H1 (cell line): ENCODE measurements at regions not wholly inside any gene's neighbourhood (a gene's known extent, or its start where the extent isn't known, plus 50 kb on each side); places are given as distances from the start of the nearest gene placed in this dataset.

Experiments used
- CTCF ChIA-PET: fragments of 300-600 bp; sonication (Branson Sonifier 250); formaldehyde crosslinking; loops from one replicate; lab custom pipeline; 2021; ENCODE audit not compliant: partially characterized antibody; lab: Charles Lee
- POLR2A ChIA-PET: fragments of 300-600 bp; sonication (Branson Sonifier 250); formaldehyde crosslinking; loops from one replicate; lab custom pipeline; 2021; ENCODE audit warnings: inconsistent platforms; ENCODE audit not compliant: partially characterized antibody; lab: Charles Lee
- DNase-seq, 2 experiments: peaks; one replicate each; pipeline versions ENCODE4 v3.0.0 to v3.0.0-alpha.2; 2010 to 2022; ENCODE audit warnings: low spot score in 2 of 2, low read depth in 1 of 2, mixed read lengths in 1 of 2
- FAIRE-seq: peaks from 2 replicates; lab custom pipeline; 2011; peaks lifted over from hg19 to GRCh38; lab: Jason Lieb, UNC
- H2AFZ ChIP-seq: 2 replicates; pipeline ENCODE4 v1.8.1; 2012; ENCODE audit warnings: low read length, inconsistent platforms
- H2AK5ac ChIP-seq: 2 replicates; pipeline ENCODE4 v1.6.1; 2013; ENCODE audit warnings: low read depth, low read length
- H2BK120ac ChIP-seq: replicated peaks from 2 replicates; pipeline ENCODE3; 2013; ENCODE audit warnings: low read depth, low read length, inconsistent platforms
- H2BK12ac ChIP-seq: 2 replicates; pipeline ENCODE4 v1.6.1; 2013; ENCODE audit warnings: low read depth, low read length
- H2BK15ac ChIP-seq: 2 replicates; pipeline ENCODE4 v1.6.1; 2013; ENCODE audit warnings: low read length
- H2BK20ac ChIP-seq: 2 replicates; pipeline ENCODE4 v1.6.1; 2013; ENCODE audit warnings: low read length
- H2BK5ac ChIP-seq: 2 replicates; pipeline ENCODE4 v1.6.1; 2013; ENCODE audit warnings: low read depth, low read length
- H3K14ac ChIP-seq: 2 replicates; pipeline ENCODE4 v1.6.1; 2013; ENCODE audit warnings: inconsistent platforms; ENCODE audit not compliant: insufficient read length
- H3K18ac ChIP-seq: 2 replicates; pipeline ENCODE4 v1.6.1; 2013; ENCODE audit warnings: low read length; ENCODE audit errors: extremely low read depth
- H3K23ac ChIP-seq: 2 replicates; pipeline ENCODE4 v1.6.1; 2013; ENCODE audit warnings: inconsistent platforms; ENCODE audit not compliant: insufficient read length
- H3K23me2 ChIP-seq: 2 replicates; pipeline ENCODE4 v1.6.1; 2013; ENCODE audit warnings: low read depth, low read length
- H3K27ac ChIP-seq: 2 replicates; pipeline ENCODE4 v1.6.1; 2011; ENCODE audit warnings: low read depth, low read length, inconsistent platforms
- H3K27me3 ChIP-seq, 4 experiments: replicated peaks in 1 of 4; 1 replicate in 1 of 4; 2 replicates in 3 of 4; pipeline versions ENCODE4 v1.6.1 to v1.8.1; 2011 to 2013; ENCODE audit warnings: low read length in 3 of 4, mild to moderate bottlenecking in 3 of 4, inconsistent platforms in 2 of 4, mixed read lengths in 2 of 4, moderate library complexity in 1 of 4; ENCODE audit not compliant: control insufficient read depth in 3 of 4, insufficient read depth in 3 of 4; ENCODE audit errors: extremely low read depth in 1 of 4
- H3K36me3 ChIP-seq, 4 experiments: 2 replicates each; pipeline versions ENCODE4 v1.6.1 to v1.8.1; 2011 to 2013; ENCODE audit warnings: mild to moderate bottlenecking in 4 of 4, low read length in 3 of 4, moderate library complexity in 2 of 4, control low read depth in 1 of 4, inconsistent platforms in 1 of 4; ENCODE audit not compliant: insufficient read depth in 4 of 4, control insufficient read depth in 2 of 4
- H3K4ac ChIP-seq: replicated peaks from 2 replicates; pipeline ENCODE3; 2013; ENCODE audit warnings: low read length, low read depth, mixed read lengths, inconsistent platforms; ENCODE audit not compliant: insufficient read length
- H3K4me1 ChIP-seq, 4 experiments: replicated peaks in 1 of 4; 1 replicate in 1 of 4; 2 replicates in 3 of 4; pipeline versions ENCODE4 v1.6.1 to v1.8.1; 2011 to 2013; ENCODE audit warnings: low read length in 3 of 4, inconsistent platforms in 2 of 4, mixed read lengths in 1 of 4; ENCODE audit not compliant: insufficient read depth in 4 of 4, control insufficient read depth in 3 of 4
- H3K4me2 ChIP-seq, 2 experiments: 2 replicates each; pipeline versions ENCODE4 v1.6.1 to v1.8.1; 2011 to 2013; ENCODE audit warnings: low read depth in 2 of 2, low read length in 2 of 2, control low read depth in 1 of 2, inconsistent platforms in 1 of 2, mild to moderate bottlenecking in 1 of 2; ENCODE audit not compliant: insufficient read depth in 1 of 2
- H3K4me3 ChIP-seq, 4 experiments: fragments of 200-600, 300-600 bp in 1 of 4; sonication (generic), shearing (Covaris generic), sonication (Bioruptor Twin) in 1 of 4; 2 replicates each; pipeline versions ENCODE4 v1.5.1 to v1.8.1; 2011 to 2016; ENCODE audit warnings: low read length in 4 of 4, low read depth in 3 of 4, control low read depth in 2 of 4, inconsistent platforms in 2 of 4, mild to moderate bottlenecking in 2 of 4, mixed read lengths in 1 of 4, moderate library complexity in 1 of 4; ENCODE audit not compliant: insufficient read depth in 2 of 4; ENCODE audit errors: extremely low read depth in 1 of 4
- H3K56ac ChIP-seq: replicated peaks from 2 replicates; pipeline ENCODE3; 2013; ENCODE audit warnings: low read depth, mild to moderate bottlenecking, mixed read lengths, low read length, inconsistent platforms; ENCODE audit not compliant: insufficient read length
- H3K79me1 ChIP-seq: 2 replicates; pipeline ENCODE4 v1.6.1; 2013; ENCODE audit warnings: low read depth, low read length, control low read depth
- H3K79me2 ChIP-seq, 2 experiments: 2 replicates each; pipeline versions ENCODE4 v1.6.1 to v1.8.1; 2012 to 2013; ENCODE audit warnings: low read length in 2 of 2, mild to moderate bottlenecking in 2 of 2, inconsistent platforms in 1 of 2; ENCODE audit not compliant: insufficient read depth in 2 of 2, control insufficient read depth in 1 of 2
- H3K9ac ChIP-seq, 4 experiments: replicated peaks in 1 of 4; 1 replicate in 1 of 4; 2 replicates in 3 of 4; pipeline versions ENCODE4 v1.6.1 to v1.8.1; 2011 to 2013; ENCODE audit warnings: low read depth in 3 of 4, low read length in 3 of 4, control low read depth in 2 of 4, mild to moderate bottlenecking in 2 of 4, moderate library complexity in 2 of 4, inconsistent platforms in 1 of 4; ENCODE audit errors: extremely low read depth in 1 of 4
- H3K9me3 ChIP-seq, 2 experiments: 2 replicates each; pipeline versions ENCODE4 v1.6.1 to v1.8.1; 2012 to 2013; ENCODE audit warnings: mild to moderate bottlenecking in 2 of 2, moderate library complexity in 2 of 2, control low read depth in 1 of 2, inconsistent platforms in 1 of 2, low read depth in 1 of 2, low read length in 1 of 2, mixed read lengths in 1 of 2; ENCODE audit not compliant: insufficient read depth in 2 of 2
- H4K20me1 ChIP-seq, 2 experiments: replicated peaks in 1 of 2; 2 replicates each; pipeline versions ENCODE3 to v1.8.1; 2011 to 2013; ENCODE audit warnings: inconsistent platforms in 2 of 2, low read length in 2 of 2, mild to moderate bottlenecking in 1 of 2; ENCODE audit not compliant: insufficient read depth in 2 of 2, control insufficient read depth in 1 of 2
- H4K5ac ChIP-seq: 2 replicates; pipeline ENCODE4 v1.6.1; 2013; ENCODE audit warnings: low read length, low read depth, mixed read lengths, inconsistent platforms; ENCODE audit not compliant: insufficient read length
- H4K8ac ChIP-seq: 2 replicates; pipeline ENCODE4 v1.8.0; 2013; ENCODE audit warnings: mild to moderate bottlenecking, moderate library complexity, low read length, inconsistent platforms; ENCODE audit not compliant: insufficient read depth; ENCODE audit errors: extremely low read depth
- H4K91ac ChIP-seq: replicated peaks from 2 replicates; pipeline ENCODE3; 2013; ENCODE audit warnings: low read length, mixed read lengths, inconsistent platforms; ENCODE audit not compliant: insufficient read length
- EGR1 ChIP-seq: IDR thresholded peaks from 2 replicates; pipeline ENCODE4 v1.6.1; 2011; ENCODE audit warnings: low read depth, low read length, borderline replicate concordance
- HDAC2 ChIP-seq, 2 experiments: fragments of 300-600 bp in 1 of 2; sonication (generic) in 1 of 2; IDR thresholded peaks; 2 replicates each; pipeline ENCODE4 v1.6.1; 2011 to 2012; ENCODE audit warnings: low read depth in 2 of 2, low read length in 2 of 2, mild to moderate bottlenecking in 2 of 2, moderate library complexity in 2 of 2, borderline replicate concordance in 1 of 2, inconsistent platforms in 1 of 2
- JUND ChIP-seq: IDR thresholded peaks from 2 replicates; pipeline ENCODE4 v1.6.1; 2011; ENCODE audit warnings: mild to moderate bottlenecking, improper control_type of control experiment, low read length
- PHF8 ChIP-seq: fragments of 200-600 bp; sonication (generic); conservative IDR thresholded peaks from 2 replicates; pipeline ENCODE4 v1.7.1; 2012; ENCODE audit warnings: low read depth, mild to moderate bottlenecking, inconsistent platforms, low read length, moderate library complexity
- POLR2A ChIP-seq, 2 experiments: IDR thresholded peaks; 1 replicate in 1 of 2; 2 replicates in 1 of 2; pipeline ENCODE4 v1.6.1; 2011; ENCODE audit warnings: low read depth in 2 of 2, low read length in 2 of 2, mild to moderate bottlenecking in 2 of 2; ENCODE audit errors: control extremely low read depth in 1 of 2
- POLR2AphosphoS5 ChIP-seq: IDR thresholded peaks from 2 replicates; pipeline ENCODE4 v1.6.1; 2011; ENCODE audit warnings: low read depth, low read length
- RFX5 ChIP-seq: IDR thresholded peaks from 2 replicates; pipeline ENCODE4 v1.6.1; 2011; ENCODE audit warnings: low read depth, low read length, improper control_type of control experiment, borderline replicate concordance
- SP2 ChIP-seq: IDR thresholded peaks from 2 replicates; pipeline ENCODE4 v1.6.1; 2012; ENCODE audit warnings: mild to moderate bottlenecking, low read length, inconsistent platforms
- SP4 ChIP-seq: IDR thresholded peaks from 2 replicates; pipeline ENCODE4 v1.6.1; 2012; ENCODE audit warnings: low read length, inconsistent platforms
- WGBS, 2 experiments: shearing (Covaris generic) in 1 of 2; methylation state at CpG; one replicate each; pipeline versions ENCODE4 v1.1.6 to v1.1.7; 2013 to 2015; ENCODE audit warnings: low lambda C conversion rate in 2 of 2, mixed read lengths in 2 of 2, inconsistent platforms in 1 of 2, low coverage in 1 of 2, missing lambda C conversion rate in 1 of 2; ENCODE audit not compliant: insufficient replicate concordance in 2 of 2, insufficient coverage in 1 of 2, insufficient read length in 1 of 2; ENCODE audit errors: extremely low coverage in 1 of 2, missing lambda C conversion rate in 1 of 2; 5-methylcytosine and 5-hydroxymethylcytosine counted together
- TF ChIP-seq, protein P1 (sequence below): IDR thresholded peaks from 2 replicates; pipeline ENCODE4 v1.6.1; 2012; ENCODE audit warnings: inconsistent platforms

DNA sequence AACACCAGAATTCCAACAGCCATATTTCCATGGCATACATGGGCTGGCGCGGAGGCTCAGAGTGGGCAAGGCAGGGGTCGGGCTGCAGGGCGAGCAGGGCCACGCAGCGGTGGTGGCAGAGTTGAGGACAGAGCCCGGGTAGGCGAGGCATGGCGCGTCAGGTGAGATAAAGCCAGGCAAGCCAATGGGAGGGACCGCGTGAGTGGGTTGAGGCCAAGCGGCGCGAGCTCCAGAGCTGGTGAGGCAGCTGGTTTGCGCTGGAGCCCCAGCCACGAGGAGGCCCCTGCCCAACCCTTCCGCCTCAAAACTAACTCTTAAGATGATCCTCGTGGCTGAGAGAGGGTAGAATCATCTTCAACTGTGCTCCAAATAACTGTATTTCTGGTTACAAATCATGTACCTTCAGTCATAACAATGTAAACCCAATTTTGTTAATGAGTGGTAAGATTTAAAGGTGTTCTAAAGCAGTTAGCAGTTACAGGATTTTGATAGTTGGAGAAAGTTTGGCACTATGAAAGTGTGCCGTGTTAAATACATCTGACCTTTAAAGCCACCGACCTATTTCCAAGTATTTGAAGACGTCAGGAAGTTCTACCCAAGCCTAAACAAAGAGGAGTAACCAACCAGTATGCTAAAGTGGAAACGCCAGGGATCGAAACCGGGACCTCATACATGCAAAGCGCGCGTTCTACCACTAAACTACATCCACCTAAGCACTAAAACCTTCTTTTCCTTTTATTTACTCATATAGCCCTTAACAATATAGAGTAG is 107.9 kb downstream of the GPX5 start:
- H3K4me3 ChIP-seq = peak overlapping the region; percentile 16 to 90 (median 76); a peak in 5 of 8 replicates
- TF ChIP-seq HDAC2 (IDR thresholded peaks at IDR 0.05; ENCODE audit: borderline replicate concordance in 1 of 2, low read depth in 2 of 2, low read length in 2 of 2) = no peak
- peak; percentile 43; the same call in 1 of the 2 replicates for TF ChIP-seq SP4
- TF ChIP-seq JUND = no peak
- 0 out of 2 replicates have a peak, but pooled peaks have one; percentile 30 for TF ChIP-seq PHF8
- no peak for TF ChIP-seq POLR2AphosphoS5
- TF ChIP-seq RFX5 = no peak
- no peak for TF ChIP-seq EGR1
- no peak; a peak in 1 of 3 replicates for TF ChIP-seq POLR2A (IDR thresholded peaks at IDR 0.05; ENCODE audit: control extremely low read depth in 1 of 2, low read depth in 2 of 2, low read length in 2 of 2)
- TF ChIP-seq, protein P1, sequence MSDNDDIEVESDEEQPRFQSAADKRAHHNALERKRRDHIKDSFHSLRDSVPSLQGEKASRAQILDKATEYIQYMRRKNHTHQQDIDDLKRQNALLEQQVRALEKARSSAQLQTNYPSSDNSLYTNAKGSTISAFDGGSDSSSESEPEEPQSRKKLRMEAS = peak; percentile 87
- TF ChIP-seq SP2 = no peak

More for the DNA sequence above, 107.9 kb downstream of the GPX5 start:
- no peak overlapping the region for H3K18ac ChIP-seq
- DNase-seq = no peak
- POLR2A ChIA-PET = interaction anchor here (0.6 to 1.2 kb wide), 3 partner anchors 10 to 27 kb away, joined by 3 to 6 read pairs (median 3); no protein-coding TSS in a partner anchor
- CTCF ChIA-PET = interaction anchor here (2.4 kb wide), 1 partner anchor 32 kb away, joined by 8 read pairs; no protein-coding TSS in a partner anchor
- no peak overlapping the region for H4K5ac ChIP-seq
- H2BK20ac ChIP-seq = no peak overlapping the region
- 44% methylated on average over 28 of the region's 28 CpGs; no CpG with 5 or more reads in 1 of the 2 experiments for WGBS, 2 experiments
- H2BK15ac ChIP-seq = no peak overlapping the region
- no peaks in the 10 kb centered on the region for H4K20me1 ChIP-seq
- H3K56ac ChIP-seq = no peak overlapping the region
- H3K4me2 ChIP-seq = peak overlapping the region; percentile 86 to 88
- H3K79me1 ChIP-seq = no peaks in the 10 kb centered on the region
- H3K14ac ChIP-seq = no peak overlapping the region
- peak; percentile 75 for FAIRE-seq
- H2AK5ac ChIP-seq = no peak overlapping the region
- H3K4ac ChIP-seq = no peak overlapping the region
- no peaks in the 10 kb centered on the region for H3K9me3 ChIP-seq
- H3K27me3 ChIP-seq = peaks cover 2 to 40% (median 21%) of the 10 kb centered on the region in 4 experiments
- H4K8ac ChIP-seq = peak overlapping the region; percentile 57; the same call in 1 of the 2 replicates
- peaks cover 0 to 4% (median 0%) of the 10 kb centered on the region in 4 experiments; a peak in 3 of 7 replicates for H3K4me1 ChIP-seq
- H3K27ac ChIP-seq = no peak overlapping the region
- peaks cover 10% of the 10 kb centered on the region for H3K23me2 ChIP-seq
- no peaks in the 10 kb centered on the region for H3K79me2 ChIP-seq
- H3K23ac ChIP-seq = no peak overlapping the region
- no peaks in the 10 kb centered on the region for H3K36me3 ChIP-seq
- H2BK120ac ChIP-seq = no peak overlapping the region
- no peak overlapping the region for H2BK12ac ChIP-seq
- peak overlapping the region in 2 of 4 experiments; percentile 25 to 40; a peak in 3 of 7 replicates for H3K9ac ChIP-seq
- H4K91ac ChIP-seq = no peak overlapping the region
- H2AFZ ChIP-seq = peak overlapping the region; percentile 19; the same call in 1 of the 2 replicates
- H2BK5ac ChIP-seq = no peak overlapping the region
